Spleen (tissue), 7 donors: ENCODE measurements at regions not wholly inside any gene's neighbourhood (a gene's known extent, or its start where the extent isn't known, plus 50 kb on each side); places are given as distances from the start of the nearest gene placed in this dataset.

ENCODE experiments used
- CTCF ChIP-seq, 11 experiments: fragments of 200-600 bp in 7 of 11; fragments of 450-650 bp in 4 of 11; sonication (generic) in 4 of 11; IDR thresholded peaks in 8 of 11; conservative IDR thresholded peaks in 3 of 11; 1 replicate in 7 of 11; 2 replicates in 4 of 11; pipeline versions ENCODE4 v1.4.0 to v1.8.0; 2016 to 2021; ENCODE audit warnings: antibody characterized with exemption in 11 of 11, inconsistent platforms in 4 of 11, mild to moderate bottlenecking in 1 of 11
- POLR2A ChIP-seq, 3 donors: fragments of 450-650 bp; IDR thresholded peaks; one replicate each; pipeline ENCODE4 v1.5.1; 2017; ENCODE audit warnings: antibody characterized with exemption in 3 of 3, mild to moderate bottlenecking in 1 of 3
- donor health status: DM: no; HTN: no; CAD: no; lungs with moderate emphysema.
- donor health status: DM: no; HTN: no; CAD: no.
- donor health status: DM: no; HTN: no; CAD: no.

- no peak for TF ChIP-seq POLR2A (IDR thresholded peaks at IDR 0.05)
- TF ChIP-seq CTCF (IDR thresholded peaks at IDR 0.05 in 8 of 11, conservative IDR thresholded peaks at IDR 0.05 in 3 of 11): no peak
Observed at GRCh38 chr18:65124633-65125032, 626.2 kb upstream of the CDH7 start.
